GM23338 (cell line): ENCODE measurements at regions not wholly inside any gene's neighbourhood (a gene's known extent, or its start where the extent isn't known, plus 50 kb on each side); places are given as distances from the start of the nearest gene placed in this dataset.

ENCODE experiments used
- ATAC-seq: fragments of 200-7000 bp; cut with Tn5 transposase; 3 replicates; pipeline ENCODE4 v1.9.1; 2020
- DNase-seq: peaks from one replicate; pipeline ENCODE4 v3.0.0-alpha.2; 2015; ENCODE audit warnings: low spot score
- H2AFZ ChIP-seq: fragments of 200-600 bp; sonication (generic); 2 replicates; pipeline ENCODE4 v1.8.0; 2016; ENCODE audit warnings: antibody characterized with exemption, mild to moderate bottlenecking, moderate library complexity
- H3F3A ChIP-seq: fragments of 200-600 bp; sonication (generic); replicated peaks from 2 replicates; pipeline ENCODE4 v1.8.0; 2017; ENCODE audit warnings: antibody characterized with exemption, mixed run types, low read depth
- H3K27ac ChIP-seq: fragments of 200-600 bp; sonication (generic); 2 replicates; pipeline ENCODE4 v1.6.1; 2016; ENCODE audit warnings: low read depth
- H3K27me3 ChIP-seq: fragments of 200-600 bp; sonication (generic); 2 replicates; pipeline ENCODE4 v1.8.0; 2016; ENCODE audit warnings: mild to moderate bottlenecking, mixed run types, moderate library complexity; ENCODE audit not compliant: insufficient read depth
- H3K36me3 ChIP-seq: fragments of 200-600 bp; sonication (generic); 2 replicates; pipeline ENCODE4 v1.8.0; 2016; ENCODE audit warnings: mild to moderate bottlenecking; ENCODE audit not compliant: insufficient read depth
- H3K4me1 ChIP-seq: fragments of 200-600 bp; sonication (generic); 2 replicates; pipeline ENCODE4 v1.8.0; 2016; ENCODE audit warnings: mild to moderate bottlenecking, moderate library complexity; ENCODE audit not compliant: insufficient read depth
- H3K4me2 ChIP-seq: fragments of 200-600 bp; sonication (generic); 2 replicates; pipeline ENCODE4 v1.7.1; 2017; ENCODE audit warnings: mixed run types
- H3K4me3 ChIP-seq: fragments of 200-600 bp; sonication (generic); 2 replicates; pipeline ENCODE4 v1.6.1; 2016; ENCODE audit warnings: mixed run types
- H3K79me2 ChIP-seq: fragments of 200-600 bp; sonication (generic); replicated peaks from 2 replicates; pipeline ENCODE4 v1.8.0; 2017; ENCODE audit warnings: mild to moderate bottlenecking; ENCODE audit not compliant: insufficient read depth
- H3K9me2 ChIP-seq: fragments of 200-600 bp; sonication (generic); 2 replicates; pipeline ENCODE4 v1.8.0; 2017; ENCODE audit not compliant: insufficient read depth
- H4K20me1 ChIP-seq: fragments of 200-600 bp; sonication (generic); replicated peaks from 2 replicates; pipeline ENCODE4 v1.8.0; 2017; ENCODE audit warnings: mild to moderate bottlenecking; ENCODE audit not compliant: insufficient read depth
- H3K27ac Mint-ChIP-seq: 2 replicates; pipeline ENCODE4 v1.8.0; 2020; ENCODE audit warnings: inconsistent platforms, mild to moderate bottlenecking, moderate library complexity, mixed read lengths
- H3K27me3 Mint-ChIP-seq: 3 replicates; pipeline ENCODE4 v1.8.0; 2022; ENCODE audit warnings: low read depth, mild to moderate bottlenecking, moderate library complexity, mixed read lengths, inconsistent platforms; ENCODE audit not compliant: insufficient read depth, poor library complexity
- H3K36me3 Mint-ChIP-seq: 3 replicates; pipeline ENCODE4 v1.8.0; 2021; ENCODE audit warnings: low read depth, mild to moderate bottlenecking, inconsistent platforms, moderate library complexity, mixed read lengths
- H3K4me1 Mint-ChIP-seq: 3 replicates; pipeline ENCODE4 v1.8.0; 2020; ENCODE audit warnings: mild to moderate bottlenecking, inconsistent platforms, mixed read lengths
- H3K4me3 Mint-ChIP-seq: 3 replicates; pipeline ENCODE4 v1.8.0; 2021; ENCODE audit warnings: moderate library complexity, mild to moderate bottlenecking, inconsistent platforms, mixed read lengths
- H3K9me3 Mint-ChIP-seq: 3 replicates; pipeline ENCODE4 v1.8.0; 2020; ENCODE audit warnings: moderate library complexity, mild to moderate bottlenecking, inconsistent platforms, mixed read lengths
- CTCF ChIP-seq, 2 experiments: fragments of 200-600 bp in 1 of 2; sonication (generic) in 1 of 2; conservative IDR thresholded peaks; 2 replicates each; pipeline versions ENCODE4 v1.5.1 to v1.6.1; 2016 to 2017; ENCODE audit warnings: antibody characterized with exemption in 2 of 2, low read depth in 2 of 2, mild to moderate bottlenecking in 2 of 2, moderate library complexity in 1 of 2
- ETS1 ChIP-seq: IDR thresholded peaks from 2 replicates; pipeline ENCODE4 v1.6.1; 2016; ENCODE audit warnings: antibody characterized with exemption
- EZH2phosphoT487 ChIP-seq: fragments of 200-600 bp; sonication (generic); IDR thresholded peaks from one replicate; pipeline ENCODE4 v1.8.1; 2018; ENCODE audit warnings: antibody characterized with exemption; ENCODE audit not compliant: unreplicated experiment
- NANOG ChIP-seq: IDR thresholded peaks from 2 replicates; pipeline ENCODE4 v1.6.1; 2016; ENCODE audit warnings: antibody characterized with exemption, borderline replicate concordance
- STAT1 ChIP-seq: IDR thresholded peaks from one replicate; pipeline ENCODE4 v1.6.1; 2016; ENCODE audit warnings: antibody characterized with exemption; ENCODE audit not compliant: unreplicated experiment
- ZNF331 ChIP-seq: fragments of 250-450 bp; sonication (Bioruptor Pico); IDR thresholded peaks from 2 replicates; pipeline ENCODE4 v1.5.0; 2020; ENCODE audit warnings: low read depth, mild to moderate bottlenecking, moderate library complexity
- ZNF462 ChIP-seq: fragments of 250-450 bp; sonication (Bioruptor Pico); IDR thresholded peaks from 2 replicates; pipeline ENCODE4 v1.5.0; 2020; ENCODE audit warnings: mild to moderate bottlenecking, moderate library complexity

GRCh38 chr5:107103522-107103921 lies 567.2 kb downstream of the EFNA5 start:
- Histone ChIP-seq H3K4me3 (no peak overlapping the region), H3K27ac (no peak overlapping the region), H3F3A (no peaks in the 10 kb centered on the region), H4K20me1 (no peaks in the 10 kb centered on the region), H3K9me2 (no peaks in the 10 kb centered on the region), H3K27me3 (no peaks in the 10 kb centered on the region), H3K79me2 (no peaks in the 10 kb centered on the region), H3K4me2 (no peak overlapping the region), H2AFZ (no peak overlapping the region), H3K36me3 (no peaks in the 10 kb centered on the region), H3K4me1 (peaks cover 10% of the 10 kb centered on the region; the same call in 1 of the 2 replicates)
- Mint-ChIP-seq H3K9me3 (peaks cover 10% of the 10 kb centered on the region; the same call in 2 of the 3 replicates), H3K27ac (no peak overlapping the region), H3K27me3 (peaks cover 5% of the 10 kb centered on the region), H3K4me3 (no peak overlapping the region), H3K36me3 (peaks cover 4% of the 10 kb centered on the region; the same call in 1 of the 3 replicates), H3K4me1 (peaks cover 16% of the 10 kb centered on the region)
- DNase-seq = no peak
- no peak for ATAC-seq
- TF ChIP-seq CTCF (conservative IDR thresholded peaks at IDR 0.05; ENCODE audit: low read depth in 2 of 2) = no peak
- TF ChIP-seq NANOG = no peak
- no peak for TF ChIP-seq EZH2phosphoT487
- no peak for TF ChIP-seq ETS1
- no peak for TF ChIP-seq ZNF462
- TF ChIP-seq ZNF331 = no peak
- TF ChIP-seq STAT1 = no peak
